PC-9 (cell line): ENCODE measurements at regions not wholly inside any gene's neighbourhood (a gene's known extent, or its start where the extent isn't known, plus 50 kb on each side); places are given as distances from the start of the nearest gene placed in this dataset.

ENCODE experiments used
- EZH2 ChIP-seq: fragments of 200-600 bp; sonication (generic); IDR thresholded peaks from 2 replicates; pipeline ENCODE4 v1.8.0; 2017; ENCODE audit warnings: antibody characterized with exemption, low read depth
- TF ChIP-seq, protein P1 (sequence below): fragments of 200-600 bp; sonication (generic); conservative IDR thresholded peaks from 2 replicates; pipeline ENCODE4 v1.6.1; 2017; ENCODE audit warnings: mixed run types, antibody characterized with exemption, mild to moderate bottlenecking, moderate library complexity

DNA sequence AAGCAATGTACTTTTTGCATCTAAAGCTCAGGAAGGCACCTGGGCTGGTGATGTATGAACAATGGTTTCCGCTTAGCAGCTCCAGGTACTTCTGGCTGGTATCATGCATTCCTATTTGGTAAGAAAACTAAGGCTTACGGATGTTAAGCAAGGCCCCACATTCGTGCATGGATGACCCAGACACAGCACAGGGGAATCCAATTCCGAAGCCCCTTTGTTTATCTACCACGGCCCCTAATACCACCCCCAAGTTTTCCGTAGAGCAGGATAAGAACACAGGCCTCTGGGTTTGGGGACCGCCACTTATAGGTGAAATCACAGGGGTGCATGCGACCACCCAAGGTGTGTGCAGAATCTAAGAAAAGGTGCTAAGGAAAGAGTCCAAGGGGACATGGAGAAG is 192.1 kb upstream of the ID2 start:
- TF ChIP-seq, protein P1, sequence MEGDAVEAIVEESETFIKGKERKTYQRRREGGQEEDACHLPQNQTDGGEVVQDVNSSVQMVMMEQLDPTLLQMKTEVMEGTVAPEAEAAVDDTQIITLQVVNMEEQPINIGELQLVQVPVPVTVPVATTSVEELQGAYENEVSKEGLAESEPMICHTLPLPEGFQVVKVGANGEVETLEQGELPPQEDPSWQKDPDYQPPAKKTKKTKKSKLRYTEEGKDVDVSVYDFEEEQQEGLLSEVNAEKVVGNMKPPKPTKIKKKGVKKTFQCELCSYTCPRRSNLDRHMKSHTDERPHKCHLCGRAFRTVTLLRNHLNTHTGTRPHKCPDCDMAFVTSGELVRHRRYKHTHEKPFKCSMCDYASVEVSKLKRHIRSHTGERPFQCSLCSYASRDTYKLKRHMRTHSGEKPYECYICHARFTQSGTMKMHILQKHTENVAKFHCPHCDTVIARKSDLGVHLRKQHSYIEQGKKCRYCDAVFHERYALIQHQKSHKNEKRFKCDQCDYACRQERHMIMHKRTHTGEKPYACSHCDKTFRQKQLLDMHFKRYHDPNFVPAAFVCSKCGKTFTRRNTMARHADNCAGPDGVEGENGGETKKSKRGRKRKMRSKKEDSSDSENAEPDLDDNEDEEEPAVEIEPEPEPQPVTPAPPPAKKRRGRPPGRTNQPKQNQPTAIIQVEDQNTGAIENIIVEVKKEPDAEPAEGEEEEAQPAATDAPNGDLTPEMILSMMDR, result no peak
- no peak for TF ChIP-seq EZH2
